MCF 10A (cell line): ENCODE measurements at regions not wholly inside any gene's neighbourhood (a gene's known extent, or its start where the extent isn't known, plus 50 kb on each side); places are given as distances from the start of the nearest gene placed in this dataset.

Experiments
- BruUV-seq: library from RNA; stranded (reverse); fragments of 400-500 nt; replicated peaks from 2 replicates; lab custom pipeline; 2021; lab: Mats Ljungman, UMichigan
- CTCF ChIA-PET: fragments of 300-600 bp; sonication (Branson Sonifier 250); formaldehyde crosslinking; extraction: SDS; loops from one replicate; lab custom pipeline; 2021; ENCODE audit warnings: antibody characterized with exemption, inconsistent platforms; lab: Yijun Ruan, JAX
- POLR2A ChIA-PET: fragments of 300-600, 350-650 bp; sonication (Branson Sonifier 250); formaldehyde crosslinking; extraction: SDS; loops from one replicate; lab custom pipeline; 2020; ENCODE audit warnings: antibody characterized with exemption, inconsistent platforms; lab: Yijun Ruan, JAX
- DNase-seq: peaks from one replicate; pipeline ENCODE4 v3.0.0-alpha.2; 2018; ENCODE audit not compliant: unreplicated experiment
- H3K27ac Mint-ChIP-seq: one replicate; pipeline ENCODE4 v1.8.0; 2022; ENCODE audit warnings: mild to moderate bottlenecking, low read depth, mixed read lengths; ENCODE audit not compliant: unreplicated experiment
- H3K27me3 Mint-ChIP-seq: one replicate; pipeline ENCODE4 v1.8.0; 2022; ENCODE audit warnings: mixed read lengths; ENCODE audit not compliant: insufficient read depth, unreplicated experiment
- H3K36me3 Mint-ChIP-seq: one replicate; pipeline ENCODE4 v1.8.0; 2022; ENCODE audit warnings: mild to moderate bottlenecking, moderate library complexity, mixed read lengths; ENCODE audit not compliant: insufficient read depth, unreplicated experiment
- H3K4me1 Mint-ChIP-seq: one replicate; pipeline ENCODE4 v1.8.0; 2022; ENCODE audit warnings: mixed read lengths; ENCODE audit not compliant: insufficient read depth, unreplicated experiment
- H3K4me3 Mint-ChIP-seq: one replicate; pipeline ENCODE4 v1.8.0; 2022; ENCODE audit warnings: mild to moderate bottlenecking, moderate library complexity, mixed read lengths; ENCODE audit not compliant: unreplicated experiment
- H3K9me3 Mint-ChIP-seq: one replicate; pipeline ENCODE4 v1.8.0; 2022; ENCODE audit warnings: mixed read lengths; ENCODE audit not compliant: unreplicated experiment
- intact Hi-C: fragments of 100-400 bp; cut with micrococcal nuclease; formaldehyde crosslinking; loops from 2 replicates; pipeline ENCODE4 v1.14.1; 2022
- TF ChIP-seq, protein P1 (sequence below): fragments of 200-600 bp; IDR thresholded peaks from one replicate; pipeline ENCODE4 v1.8.0; 2022; ENCODE audit warnings: antibody characterized with exemption, mild to moderate bottlenecking; ENCODE audit not compliant: unreplicated experiment

DNA sequence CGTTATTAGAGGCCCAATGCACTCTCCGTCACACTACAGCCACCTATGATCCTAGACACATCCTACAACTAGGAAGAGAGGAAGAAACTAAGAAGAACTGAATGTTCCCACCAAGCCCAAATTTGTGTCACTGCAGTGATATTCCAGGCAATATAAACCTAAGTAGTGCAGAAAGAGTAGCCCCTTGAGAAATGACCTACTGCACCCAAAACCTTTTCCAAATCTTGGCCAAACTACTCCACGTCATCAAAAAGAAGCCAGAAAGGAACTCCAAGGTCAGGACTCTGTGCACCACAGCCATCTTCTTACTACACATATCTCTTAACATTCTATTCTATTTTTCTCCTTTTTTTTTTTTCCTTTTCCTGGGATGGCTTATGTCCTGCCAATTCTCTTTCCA, 60.2 kb downstream of the ADAMTS1 start:
- CTCF ChIA-PET = interaction anchor here (0.8 kb wide), 1 partner anchor 67 kb away, joined by 3 read pairs; no protein-coding TSS in a partner anchor
- Mint-ChIP-seq H3K4me1 (peaks cover 7% of the 10 kb centered on the region), H3K9me3 (no peaks in the 10 kb centered on the region), H3K27me3 (no peaks in the 10 kb centered on the region), H3K4me3 (no peak overlapping the region), H3K27ac (no peak overlapping the region), H3K36me3 (no peaks in the 10 kb centered on the region)
- intact Hi-C loops = no loop called here
- no TSS peak for BruUV-seq
- DNase-seq = no peak
- TF ChIP-seq, protein P1, sequence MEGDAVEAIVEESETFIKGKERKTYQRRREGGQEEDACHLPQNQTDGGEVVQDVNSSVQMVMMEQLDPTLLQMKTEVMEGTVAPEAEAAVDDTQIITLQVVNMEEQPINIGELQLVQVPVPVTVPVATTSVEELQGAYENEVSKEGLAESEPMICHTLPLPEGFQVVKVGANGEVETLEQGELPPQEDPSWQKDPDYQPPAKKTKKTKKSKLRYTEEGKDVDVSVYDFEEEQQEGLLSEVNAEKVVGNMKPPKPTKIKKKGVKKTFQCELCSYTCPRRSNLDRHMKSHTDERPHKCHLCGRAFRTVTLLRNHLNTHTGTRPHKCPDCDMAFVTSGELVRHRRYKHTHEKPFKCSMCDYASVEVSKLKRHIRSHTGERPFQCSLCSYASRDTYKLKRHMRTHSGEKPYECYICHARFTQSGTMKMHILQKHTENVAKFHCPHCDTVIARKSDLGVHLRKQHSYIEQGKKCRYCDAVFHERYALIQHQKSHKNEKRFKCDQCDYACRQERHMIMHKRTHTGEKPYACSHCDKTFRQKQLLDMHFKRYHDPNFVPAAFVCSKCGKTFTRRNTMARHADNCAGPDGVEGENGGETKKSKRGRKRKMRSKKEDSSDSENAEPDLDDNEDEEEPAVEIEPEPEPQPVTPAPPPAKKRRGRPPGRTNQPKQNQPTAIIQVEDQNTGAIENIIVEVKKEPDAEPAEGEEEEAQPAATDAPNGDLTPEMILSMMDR = no peak
- POLR2A ChIA-PET = no interaction called here

DNA sequence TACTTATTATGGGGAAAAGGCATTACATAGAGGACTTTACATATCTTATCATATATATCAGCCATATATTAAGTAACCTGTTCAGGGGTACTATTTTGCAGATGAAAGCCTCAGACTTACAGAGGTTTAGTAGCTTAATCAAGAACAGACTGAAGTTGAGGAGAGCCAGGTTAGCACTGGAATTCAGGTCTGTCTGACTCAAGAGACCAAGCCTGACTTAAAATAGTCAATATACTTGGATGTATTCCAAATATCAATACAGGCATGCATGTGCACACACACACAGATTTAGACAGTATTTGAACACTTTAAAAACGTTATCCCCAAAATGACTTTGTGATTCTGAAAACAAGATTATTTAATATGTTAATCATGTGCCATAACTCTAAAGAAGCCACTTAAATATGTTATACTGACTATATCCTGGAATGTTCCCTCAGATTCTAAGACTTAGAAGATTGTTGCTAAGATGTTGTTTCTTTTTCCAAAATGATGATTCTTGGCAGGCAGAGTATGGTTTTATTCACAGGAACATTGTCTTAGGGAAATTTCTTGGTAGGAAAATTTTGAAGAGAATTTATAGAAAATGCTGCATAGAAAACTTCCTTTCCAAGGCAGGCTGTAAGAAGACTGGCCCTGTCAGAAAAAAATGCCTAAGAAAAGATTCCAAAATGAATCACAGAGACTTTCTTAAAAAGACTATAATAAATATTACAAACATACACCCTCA, 61.6 kb downstream of the ADAMTS1 start:
- POLR2A ChIA-PET = interaction anchor here (0.7 kb wide), 1 partner anchor 1873 kb away, joined by 3 read pairs; no protein-coding TSS in a partner anchor
- Mint-ChIP-seq H3K9me3 (no peaks in the 10 kb centered on the region), H3K4me3 (no peak overlapping the region), H3K27me3 (no peaks in the 10 kb centered on the region), H3K36me3 (peaks cover 5% of the 10 kb centered on the region), H3K4me1 (peaks cover 7% of the 10 kb centered on the region), H3K27ac (no peak overlapping the region)
- TF ChIP-seq, protein P1 = no peak
- intact Hi-C loops = no loop called here
- no TSS peak for BruUV-seq
- CTCF ChIA-PET = interaction anchor here (0.5 kb wide), 1 partner anchor 29 kb away, joined by 3 read pairs; no protein-coding TSS in a partner anchor
- no peak for DNase-seq

DNA sequence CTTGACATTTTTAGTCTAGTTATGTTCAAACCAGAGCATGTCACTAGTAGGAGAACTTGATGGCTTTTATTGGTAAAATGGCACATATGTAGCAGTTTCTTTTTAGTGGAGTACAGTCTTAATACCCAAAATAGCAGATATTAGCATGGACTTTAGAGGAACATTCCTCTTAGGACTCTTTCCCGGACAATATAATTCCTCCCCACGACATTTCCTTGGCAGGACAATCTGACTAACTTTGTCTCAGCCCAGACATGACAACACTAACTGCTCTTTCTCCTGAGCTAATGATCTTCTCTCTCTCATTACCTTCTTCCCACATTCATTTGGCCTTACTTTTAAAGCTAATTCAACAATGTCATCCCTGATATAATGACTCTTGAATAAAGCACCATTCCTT, 62.5 kb downstream of the ADAMTS1 start:
- no peaks in the 10 kb centered on the region for H3K9me3 Mint-ChIP-seq
- BruUV-seq = no TSS peak
- no peaks in the 10 kb centered on the region for H3K27me3 Mint-ChIP-seq
- H3K4me1 Mint-ChIP-seq = peaks cover 7% of the 10 kb centered on the region
- H3K4me3 Mint-ChIP-seq = no peak overlapping the region
- DNase-seq = no peak
- TF ChIP-seq, protein P1 = no peak
- peaks cover 5% of the 10 kb centered on the region for H3K36me3 Mint-ChIP-seq
- intact Hi-C loops = no loop called here
- no peak overlapping the region for H3K27ac Mint-ChIP-seq
- CTCF ChIA-PET = interaction anchor here (1.1 kb wide), 1 partner anchor 876 kb away, joined by 3 read pairs; no protein-coding TSS in a partner anchor
- POLR2A ChIA-PET = interaction anchor here (0.7 kb wide), 1 partner anchor 1874 kb away, joined by 3 read pairs; no protein-coding TSS in a partner anchor

DNA sequence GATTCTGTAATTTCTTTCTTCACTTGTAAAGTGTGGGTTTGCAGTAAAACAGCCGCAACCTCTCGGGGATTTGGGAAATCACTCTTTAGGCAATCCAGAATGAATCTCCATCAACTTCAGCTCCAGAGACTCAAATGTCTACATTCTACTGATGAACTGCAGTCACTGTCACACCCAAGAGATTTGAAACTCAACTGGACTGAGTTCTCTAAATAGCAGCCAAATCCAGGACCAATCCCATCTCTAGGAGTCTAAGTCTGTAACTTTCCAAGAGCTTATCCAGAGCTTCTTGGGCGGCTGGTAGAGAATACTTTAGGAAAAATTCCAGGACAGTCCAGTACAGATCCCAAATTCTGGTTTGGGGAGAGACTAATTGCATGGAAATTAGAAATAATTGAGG, 62.9 kb downstream of the ADAMTS1 start:
- H3K27ac Mint-ChIP-seq = no peak overlapping the region
- peaks cover 7% of the 10 kb centered on the region for H3K4me1 Mint-ChIP-seq
- H3K27me3 Mint-ChIP-seq = no peaks in the 10 kb centered on the region
- peaks cover 5% of the 10 kb centered on the region for H3K36me3 Mint-ChIP-seq
- DNase-seq = no peak
- no TSS peak for BruUV-seq
- ChIA-PET POLR2A (interaction anchor here (0.6 kb wide), 1 partner anchor 541 kb away, joined by 3 read pairs; no protein-coding TSS in a partner anchor), CTCF (interaction anchor here (0.6 to 1.1 kb wide), 4 partner anchors 19 to 875 kb away, joined by 3 read pairs; no protein-coding TSS in a partner anchor)
- no peak overlapping the region for H3K4me3 Mint-ChIP-seq
- intact Hi-C loops = no loop called here
- H3K9me3 Mint-ChIP-seq = no peaks in the 10 kb centered on the region
- TF ChIP-seq, protein P1 = no peak
